Endometrium (tissue), 2 donors: ENCODE measurements at regions not wholly inside any gene's neighbourhood (a gene's known extent, or its start where the extent isn't known, plus 50 kb on each side); places are given as distances from the start of the nearest gene placed in this dataset.

ENCODE experiments used
- FAIRE-seq: peaks from 2 replicates; lab custom pipeline; 2012; peaks lifted over from hg19 to GRCh38; lab: Jason Lieb, UNC
- donor health status: control.
- donor health status: control.

DNA sequence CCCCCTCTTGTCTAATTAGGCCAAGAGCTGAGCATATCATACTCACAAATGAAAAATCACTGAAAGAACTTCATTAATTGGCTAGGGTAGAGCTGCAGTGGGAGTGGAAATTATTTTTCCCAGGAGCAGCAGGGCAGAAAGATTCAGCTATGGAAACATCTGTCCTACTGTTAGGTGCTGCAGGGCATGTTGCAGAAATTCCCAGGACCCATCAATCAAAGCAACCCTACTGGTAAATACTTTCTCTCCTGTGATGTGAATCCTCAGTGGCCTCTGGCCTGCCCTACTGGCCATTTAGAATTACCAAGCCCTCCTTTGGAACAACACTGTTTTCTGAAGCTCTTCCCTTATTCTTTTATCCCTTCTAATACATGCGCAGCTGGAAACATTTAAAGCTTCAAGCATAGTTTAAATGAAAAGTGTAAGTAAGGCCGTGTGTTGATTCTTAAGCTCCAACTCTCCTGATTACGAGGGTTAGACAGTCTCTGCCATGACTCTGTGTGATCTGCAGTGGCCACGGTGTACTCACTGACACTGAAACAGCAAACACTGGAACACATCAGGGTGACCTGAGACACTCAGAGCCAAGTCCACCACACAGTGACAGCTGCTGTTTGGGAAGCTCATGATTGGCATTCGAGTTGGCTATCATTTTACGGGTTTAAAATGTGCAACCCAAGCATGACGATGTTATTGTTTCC lies 62.6 kb upstream of the TMCC3 start:
- no peak for FAIRE-seq

DNA sequence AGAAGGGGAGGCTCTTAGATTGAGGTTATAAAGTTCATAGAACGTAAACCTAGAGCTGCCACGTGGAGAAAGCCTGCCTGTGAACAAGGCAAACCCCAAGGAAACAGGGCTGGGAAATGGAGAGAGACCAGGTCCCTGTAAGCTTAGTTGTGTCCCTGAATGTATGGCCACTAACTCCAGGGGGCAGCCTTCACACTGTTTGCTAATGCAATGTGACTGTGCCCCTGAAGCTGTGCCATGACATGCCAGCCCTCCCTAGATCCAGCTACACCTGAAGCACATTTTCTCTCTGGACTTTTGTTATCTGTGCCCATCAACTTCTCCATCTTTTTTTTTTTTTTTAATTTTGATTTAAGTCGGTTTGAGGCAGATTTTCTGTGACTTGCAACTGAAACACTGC lies 60.6 kb upstream of the TMCC3 start:
- FAIRE-seq: no peak

DNA sequence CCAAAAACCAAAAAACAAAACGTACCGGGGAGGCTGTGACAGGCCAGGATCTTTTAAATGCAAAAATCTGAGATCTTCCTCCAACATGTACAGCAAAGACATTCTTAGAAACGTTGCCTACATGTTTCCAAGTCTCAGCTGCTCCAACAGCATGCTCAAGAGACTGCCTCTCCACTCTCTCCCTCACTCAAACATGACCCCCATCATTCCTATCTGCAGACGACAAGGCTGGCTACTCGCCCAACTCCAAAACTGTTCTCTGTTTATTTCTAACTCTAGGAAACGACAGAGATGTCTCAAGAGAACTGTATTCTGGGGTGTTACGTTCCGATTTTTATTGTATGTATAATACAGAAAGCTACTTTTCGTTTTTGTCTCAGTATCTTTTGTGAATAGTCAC lies 57.5 kb upstream of the TMCC3 start:
- peak; percentile 35 for FAIRE-seq

DNA sequence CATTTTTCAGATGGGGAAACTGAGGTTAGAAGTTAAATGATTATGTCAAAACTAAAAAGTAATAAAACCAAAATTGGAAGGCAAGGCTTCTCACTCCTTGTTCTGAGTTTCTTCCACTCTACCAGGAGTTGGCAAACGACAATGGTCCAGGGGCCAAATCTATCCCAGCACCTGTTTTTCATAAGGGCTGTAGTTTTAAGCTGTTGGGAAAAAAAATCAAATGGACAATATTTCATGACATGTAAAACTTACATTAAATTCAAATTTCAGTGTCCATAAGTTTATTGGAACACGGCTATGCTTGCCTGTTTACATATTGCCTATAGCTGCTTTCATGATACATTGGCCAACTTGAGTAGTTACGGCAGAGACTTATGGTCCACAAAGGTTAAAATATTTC lies 56.7 kb upstream of the TMCC3 start:
- no peak for FAIRE-seq

DNA sequence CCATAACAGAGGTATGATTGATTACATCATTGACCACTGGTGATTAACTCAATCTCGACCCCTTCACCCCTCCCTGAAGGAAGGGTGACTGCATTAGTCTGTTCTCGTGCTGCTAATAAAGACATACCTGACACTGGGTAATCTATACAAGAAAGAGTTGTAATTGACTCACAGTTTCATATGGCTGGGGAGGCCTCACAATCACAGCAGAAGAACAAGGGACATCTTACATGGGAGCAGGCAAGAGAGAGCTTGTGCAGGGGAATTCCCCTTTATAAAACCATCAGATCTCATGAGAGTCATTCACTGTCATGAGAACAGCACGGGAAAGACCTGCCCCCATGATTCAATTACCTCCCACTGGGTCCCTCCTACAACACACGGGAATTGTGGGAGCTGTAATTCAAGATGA lies 55.9 kb upstream of the TMCC3 start:
- no peak for FAIRE-seq

- FAIRE-seq: no peak
Measured at GRCh38 chr12:94705676-94706075, 55.3 kb upstream of the TMCC3 start.

- FAIRE-seq: peak; percentile 90
Measured at GRCh38 chr12:94704452-94705306, 54.3 kb upstream of the TMCC3 start.

DNA sequence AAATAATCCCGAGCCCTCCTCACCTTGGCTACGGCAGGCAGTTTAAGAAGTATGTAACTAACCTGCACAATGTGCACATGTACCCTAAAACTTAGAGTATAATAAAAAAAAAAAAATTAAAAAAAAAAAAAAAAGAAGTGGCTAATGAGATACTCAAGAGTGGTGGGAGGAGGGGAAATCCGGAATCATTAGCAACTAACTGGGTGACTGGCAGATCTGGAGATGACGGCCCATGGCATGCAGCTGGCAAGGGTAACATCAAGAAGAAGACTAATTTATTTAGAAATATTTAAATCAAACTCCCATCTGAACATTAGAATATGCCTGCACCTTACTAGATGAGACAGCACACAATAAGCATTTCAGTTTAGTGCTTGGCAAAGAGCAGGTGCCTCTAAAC lies 52.3 kb upstream of the TMCC3 start:
- FAIRE-seq: no peak

GRCh38 chr12:94701711-94702110 lies 51.4 kb upstream of the TMCC3 start:
- FAIRE-seq: no peak

DNA sequence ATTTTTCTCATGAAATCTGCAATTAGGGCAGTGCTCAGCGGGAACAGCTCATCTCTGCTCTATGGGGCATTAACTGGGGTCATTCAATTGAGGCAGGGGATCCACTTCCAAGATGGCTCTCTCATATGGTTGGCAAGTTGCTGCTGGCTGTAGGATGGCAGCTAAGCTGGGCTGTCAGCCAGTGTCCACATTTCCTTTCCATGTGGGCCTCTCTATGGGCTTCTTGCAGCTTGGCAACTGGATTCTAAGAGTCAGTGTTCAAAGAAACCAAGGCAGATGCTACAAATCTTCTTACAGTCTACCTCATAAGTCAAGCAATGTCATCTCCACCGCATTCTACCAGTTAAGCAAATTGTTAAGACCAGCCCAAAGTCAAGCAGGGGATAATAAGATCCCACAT lies 50.3 kb upstream of the TMCC3 start:
- no peak for FAIRE-seq
